CD4-positive, alpha-beta T cell treated with Interleukin-15 for 4 hours (primary cell): ENCODE measurements at regions not wholly inside any gene's neighbourhood (a gene's known extent, or its start where the extent isn't known, plus 50 kb on each side); places are given as distances from the start of the nearest gene placed in this dataset.

Source experiments
- DNase-seq: peaks from one replicate; pipeline ENCODE4 v3.0.0-alpha.2; 2020; ENCODE audit warnings: low spot score

DNA sequence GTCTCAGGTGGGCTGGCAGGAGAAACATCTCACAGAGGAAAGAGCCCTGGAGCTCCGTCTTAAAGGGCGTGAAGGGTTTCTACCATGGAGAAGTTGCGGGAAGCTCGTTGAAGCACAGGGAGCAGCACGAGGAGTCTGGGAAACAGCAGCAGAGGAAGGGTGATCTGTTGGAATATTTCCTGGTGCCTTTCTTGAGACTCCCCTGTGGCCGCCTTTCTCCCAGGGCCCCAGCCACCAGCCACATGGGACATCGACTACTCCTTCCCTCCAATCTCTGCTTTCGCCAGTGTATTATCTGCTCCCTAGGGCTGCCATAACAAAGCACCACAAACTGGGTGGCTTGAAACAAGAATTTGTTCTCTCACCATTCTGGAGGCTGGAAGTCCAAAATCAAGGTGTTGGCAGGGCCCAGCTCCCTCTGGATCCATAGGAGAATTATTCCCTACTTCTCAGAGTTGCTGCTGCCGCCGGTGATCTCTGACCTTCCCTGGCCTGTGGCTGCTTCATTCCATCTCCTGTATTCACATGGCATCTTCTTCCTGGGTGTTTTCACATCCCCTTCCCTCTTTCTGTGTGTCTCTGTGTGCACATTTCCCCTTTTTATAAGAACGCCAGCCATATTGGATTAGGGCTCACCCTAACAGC is 152.8 kb upstream of the GSC start:
- no peak for DNase-seq

DNA sequence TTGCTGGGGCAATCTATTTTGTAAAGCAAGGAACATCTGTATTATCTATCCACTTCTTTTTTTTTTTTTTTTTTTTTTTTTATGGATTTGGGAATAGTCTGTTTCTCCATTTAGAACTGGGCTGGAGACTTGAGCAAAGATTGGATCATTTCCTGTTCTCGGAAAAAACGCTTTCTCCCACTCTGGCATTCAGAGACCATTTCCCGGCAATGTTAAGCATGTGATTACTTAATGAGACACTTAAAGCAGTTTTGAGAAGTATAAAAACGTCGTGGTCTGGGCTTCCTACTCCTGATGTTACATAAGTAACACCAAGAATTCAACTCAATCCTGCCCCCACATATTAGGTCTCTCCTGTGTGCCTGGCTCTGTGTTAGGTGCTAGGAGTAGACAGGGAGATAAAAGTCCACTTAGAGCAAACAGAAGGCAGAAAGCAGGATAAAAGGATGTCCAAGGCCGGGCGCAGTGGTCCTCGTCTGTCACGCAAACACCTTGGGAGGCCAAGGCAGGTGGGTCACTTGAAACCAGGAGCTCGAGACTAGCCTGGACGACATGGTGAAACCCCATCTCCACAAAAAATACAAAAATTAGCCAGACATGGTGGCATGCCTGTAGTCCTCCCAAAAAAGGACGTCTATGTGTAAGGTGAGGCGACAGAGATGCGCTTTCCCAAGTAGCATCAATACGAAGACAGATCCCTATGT is 152.1 kb upstream of the GSC start:
- no peak for DNase-seq

DNA sequence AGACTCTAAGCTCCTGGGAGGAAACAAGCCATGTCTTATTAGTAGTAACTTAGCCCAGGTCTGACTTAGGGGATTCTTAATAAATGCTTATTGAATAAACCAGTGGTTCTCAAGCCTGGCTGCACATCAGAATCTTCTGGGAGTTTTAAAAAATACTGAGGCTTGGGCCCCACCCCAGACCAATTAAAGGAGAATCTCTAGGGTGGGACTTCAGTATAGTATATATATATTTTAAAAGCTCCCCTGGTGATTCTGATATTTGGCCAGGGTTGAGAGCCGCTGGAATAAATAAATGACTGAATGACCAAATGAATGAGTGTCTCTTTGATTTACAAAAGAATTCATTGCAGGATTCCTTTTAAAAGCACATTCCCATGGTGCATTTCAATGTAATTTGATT is 151.5 kb upstream of the GSC start:
- no peak for DNase-seq

DNA sequence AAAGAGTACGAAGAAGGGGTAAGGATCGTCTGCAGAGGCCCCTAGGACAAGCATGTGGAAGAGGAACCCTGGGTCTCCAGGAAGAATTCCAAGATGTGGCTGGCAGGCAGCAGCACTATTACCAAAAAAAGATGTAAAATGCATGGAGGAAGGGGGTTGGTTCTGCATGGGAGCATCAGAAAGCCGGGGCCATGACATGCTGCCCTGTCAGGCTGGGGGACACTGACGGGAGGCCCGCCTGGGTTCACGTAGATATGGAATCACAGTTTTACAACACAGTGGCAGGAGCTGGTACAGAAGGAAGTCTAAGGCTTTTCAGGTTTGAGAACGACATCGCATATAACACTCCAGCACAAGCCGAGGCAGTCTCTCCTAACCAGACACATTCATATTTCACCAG is 150.0 kb upstream of the GSC start:
- DNase-seq: no peak

DNA sequence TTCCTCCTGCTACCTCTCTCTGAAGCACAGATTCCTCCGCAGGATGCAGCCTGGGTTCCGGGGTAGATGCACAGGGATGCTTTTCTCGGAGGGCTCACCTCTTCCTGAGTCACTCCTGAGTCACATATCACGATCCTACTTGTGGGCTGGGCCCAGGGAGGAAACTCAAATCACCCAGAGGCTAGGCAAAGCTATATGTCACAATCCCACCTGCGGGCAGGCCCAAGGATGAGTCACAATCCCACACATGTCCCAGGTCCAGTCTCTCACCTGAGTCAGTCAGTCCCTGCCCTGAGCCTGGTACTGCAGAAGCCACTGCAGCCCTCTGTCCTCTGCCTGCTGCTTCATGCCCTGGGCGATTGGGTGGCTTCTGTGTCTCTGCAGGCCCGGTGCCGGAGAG is 149.0 kb upstream of the GSC start:
- DNase-seq: no peak

GRCh38 chr14:94917041-94917600 is 147.2 kb upstream of the GSC start:
- no peak for DNase-seq

GRCh38 chr14:94914191-94914590 is 144.3 kb upstream of the GSC start:
- no peak for DNase-seq

GRCh38 chr14:94907626-94908261 is 137.8 kb upstream of the GSC start:
- no peak for DNase-seq

DNA sequence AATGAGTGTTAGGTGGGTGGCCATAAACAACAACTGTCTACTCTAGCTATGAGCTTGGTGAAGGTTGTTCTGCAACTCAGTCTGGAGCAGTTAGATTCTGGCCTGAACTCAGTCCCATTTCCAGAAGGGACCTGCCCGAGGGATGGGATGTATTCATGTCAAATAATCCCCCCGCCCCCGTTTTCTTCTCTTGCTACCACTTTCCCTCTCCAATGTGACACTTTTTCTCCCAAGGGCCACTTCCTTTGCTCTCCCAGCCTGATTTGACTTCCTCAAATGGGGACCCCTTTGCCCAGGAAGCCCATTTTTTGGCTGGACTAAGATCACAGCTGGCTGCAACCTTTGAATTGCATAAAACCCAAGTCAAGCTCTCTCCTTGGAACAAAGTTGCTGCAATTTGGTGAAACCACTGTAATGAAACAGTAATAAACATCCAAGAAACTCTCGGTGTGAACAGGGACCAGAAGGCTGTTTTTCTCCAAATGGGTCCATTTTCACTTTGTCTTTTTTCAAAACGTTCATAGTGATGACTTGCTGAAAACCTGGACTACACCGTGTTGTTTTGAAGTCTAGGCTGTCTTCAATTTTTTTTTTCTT is 137.2 kb upstream of the GSC start:
- DNase-seq: no peak

DNA sequence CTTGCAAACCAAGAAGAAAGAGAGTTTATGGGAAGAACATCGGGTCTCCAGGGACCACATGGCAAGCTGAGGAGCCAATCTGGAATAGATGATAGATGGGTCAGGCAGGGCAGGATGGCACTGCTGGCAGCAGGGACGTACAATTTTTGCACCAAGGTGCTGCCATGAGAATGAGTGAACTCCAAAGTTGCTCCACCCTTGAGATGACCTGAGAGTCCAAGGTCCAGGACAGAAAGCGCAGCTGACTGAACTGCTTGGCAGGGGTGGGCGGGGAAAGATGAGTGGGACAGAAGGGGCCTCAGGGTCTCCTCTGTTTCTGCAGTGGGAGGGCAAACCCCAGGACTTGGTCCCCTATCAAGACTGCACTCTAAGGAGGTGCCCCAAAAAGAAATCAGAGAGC is 136.7 kb upstream of the GSC start:
- no peak for DNase-seq

GRCh38 chr14:94904636-94905035 is 134.7 kb upstream of the GSC start:
- no peak for DNase-seq

DNA sequence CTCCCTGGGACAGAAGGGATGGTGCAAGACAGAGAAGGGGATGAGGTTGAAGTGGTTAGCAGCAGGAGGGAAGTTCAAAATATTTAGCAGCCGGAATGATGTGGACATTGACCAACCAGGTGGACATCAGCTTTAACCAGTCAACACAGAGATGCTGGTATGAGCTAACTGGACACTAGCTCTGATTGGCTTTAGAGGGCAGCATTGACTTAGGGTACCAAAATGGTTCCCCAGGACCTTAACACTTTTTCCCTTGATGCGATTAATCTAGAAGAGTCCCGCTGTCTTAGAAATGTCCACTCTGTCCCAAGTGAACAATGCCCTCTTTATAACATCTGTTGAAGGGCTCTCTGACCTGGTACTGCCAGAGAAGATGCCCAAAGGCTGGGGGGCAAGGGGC is 134.0 kb upstream of the GSC start:
- DNase-seq: no peak

DNA sequence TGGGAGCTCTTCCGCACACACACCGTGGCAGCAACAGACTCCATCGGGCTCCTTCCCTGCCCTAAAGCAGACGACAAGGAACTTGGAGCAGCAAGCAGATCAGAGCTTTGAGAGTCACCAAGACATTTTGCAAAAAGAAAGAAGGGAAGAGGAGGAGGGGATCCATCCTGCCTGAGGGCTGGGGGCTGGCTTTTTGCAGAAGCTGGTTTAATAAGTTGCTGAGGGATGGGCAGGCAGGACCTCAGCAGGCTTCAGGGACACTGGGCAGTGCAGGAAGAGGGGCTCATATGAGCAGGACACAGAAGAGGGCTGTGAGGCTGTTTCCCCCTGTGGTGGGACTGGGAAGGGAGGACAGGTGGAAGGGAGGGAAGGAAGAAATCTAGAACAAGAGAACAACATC is 133.4 kb upstream of the GSC start:
- no peak for DNase-seq

DNA sequence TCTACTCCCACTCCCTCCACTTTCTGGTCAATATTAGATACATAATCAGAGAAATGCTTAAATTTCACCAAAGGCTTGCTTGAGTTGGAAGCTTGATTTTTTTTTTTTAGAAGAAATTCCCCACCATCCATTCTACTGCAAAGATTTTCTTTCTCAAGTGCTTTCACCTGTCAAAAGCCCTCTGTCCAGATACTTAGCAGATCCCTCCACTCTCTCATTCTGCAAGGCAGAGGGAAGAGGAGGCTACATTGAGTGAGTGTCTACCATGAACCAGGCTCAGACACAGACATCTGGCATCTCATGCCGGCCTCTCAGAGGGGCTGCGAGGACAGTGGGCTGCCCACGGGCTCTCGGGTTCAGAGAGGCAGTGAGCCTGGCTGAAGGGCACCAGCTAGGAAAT is 127.6 kb upstream of the GSC start:
- DNase-seq: no peak

GRCh38 chr14:94897082-94897481 is 127.2 kb upstream of the GSC start:
- no peak for DNase-seq

GRCh38 chr14:94893411-94894160 is 123.7 kb upstream of the GSC start:
- no peak for DNase-seq

GRCh38 chr14:94890785-94891184 is 120.9 kb upstream of the GSC start:
- no peak for DNase-seq

DNA sequence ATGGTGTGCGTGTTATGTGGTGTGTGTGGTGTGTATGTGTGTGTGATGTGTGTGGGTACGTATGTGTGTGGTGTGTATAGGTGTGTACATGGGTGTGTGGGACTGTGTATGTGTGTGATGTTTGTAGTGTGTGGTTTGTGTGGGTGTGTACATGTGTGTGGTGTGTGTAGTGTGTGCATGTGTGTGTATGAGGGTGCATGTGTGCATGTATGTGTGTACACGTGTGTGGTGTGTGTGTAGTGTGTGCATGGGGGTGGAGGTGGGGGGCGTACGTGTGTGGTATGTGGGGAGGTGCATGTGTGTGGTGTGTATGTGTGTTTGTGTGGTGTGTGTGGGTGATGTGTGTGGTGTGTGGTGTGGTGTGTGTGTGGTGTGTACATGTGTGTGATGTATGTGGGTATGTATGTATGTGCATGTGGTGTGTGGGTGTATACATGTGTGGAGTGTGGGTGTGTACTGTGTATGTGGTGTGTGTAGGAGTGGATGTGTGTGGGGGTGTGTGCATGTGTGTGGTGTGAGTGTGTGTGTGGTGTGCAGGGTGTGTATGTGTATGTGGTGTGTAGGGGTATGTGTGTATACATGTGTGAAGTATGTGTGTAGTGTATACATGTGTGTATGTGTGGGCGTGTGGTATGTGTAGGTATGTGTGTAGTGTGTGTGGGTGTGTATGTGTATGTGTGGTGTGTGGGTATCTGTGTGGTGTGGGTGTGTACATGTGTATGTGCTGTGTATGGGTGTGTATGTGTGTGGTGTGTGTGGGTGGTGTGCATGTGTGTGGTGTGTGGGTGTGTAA is 119.8 kb upstream of the GSC start:
- DNase-seq: no peak

DNA sequence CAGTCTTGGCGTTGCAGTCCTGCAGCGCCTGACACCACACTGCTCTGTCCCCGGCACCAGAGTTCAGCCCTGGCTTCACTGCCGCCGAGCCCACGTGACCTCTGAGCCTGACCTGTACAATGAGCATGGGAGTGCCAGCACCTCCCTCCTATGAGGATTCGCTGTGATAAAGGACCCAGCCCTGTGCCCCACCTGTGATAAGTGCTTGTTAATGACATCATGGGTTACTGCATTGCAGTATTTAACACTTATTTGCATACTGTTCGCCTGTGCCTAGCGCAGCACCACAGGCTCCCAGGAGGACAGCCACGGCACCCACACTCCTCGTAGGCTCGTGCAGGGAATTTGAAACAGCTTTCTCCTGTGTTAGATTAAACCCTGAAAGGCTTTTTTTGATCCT is 118.2 kb upstream of the GSC start:
- no peak for DNase-seq

DNA sequence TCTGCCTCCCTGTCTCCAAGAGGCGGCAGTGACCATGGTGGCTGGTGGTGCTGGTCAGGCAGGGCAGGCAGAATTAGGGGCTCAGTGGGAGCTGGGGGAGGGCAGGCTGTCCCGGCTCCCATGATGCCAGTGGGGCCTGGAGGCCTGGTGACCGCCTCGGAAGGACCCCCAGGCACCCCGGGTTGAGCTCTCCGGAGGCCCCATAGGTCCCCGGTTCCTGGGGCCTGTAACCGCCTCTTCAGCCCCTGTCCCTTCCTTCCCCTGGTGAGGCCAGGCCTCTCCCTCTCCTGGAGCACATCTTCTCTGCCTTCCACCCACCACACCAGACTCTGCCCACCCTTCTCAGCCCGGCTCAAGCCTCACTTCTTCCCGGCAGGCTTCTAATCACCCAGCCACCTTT is 117.7 kb upstream of the GSC start:
- no peak for DNase-seq

DNA sequence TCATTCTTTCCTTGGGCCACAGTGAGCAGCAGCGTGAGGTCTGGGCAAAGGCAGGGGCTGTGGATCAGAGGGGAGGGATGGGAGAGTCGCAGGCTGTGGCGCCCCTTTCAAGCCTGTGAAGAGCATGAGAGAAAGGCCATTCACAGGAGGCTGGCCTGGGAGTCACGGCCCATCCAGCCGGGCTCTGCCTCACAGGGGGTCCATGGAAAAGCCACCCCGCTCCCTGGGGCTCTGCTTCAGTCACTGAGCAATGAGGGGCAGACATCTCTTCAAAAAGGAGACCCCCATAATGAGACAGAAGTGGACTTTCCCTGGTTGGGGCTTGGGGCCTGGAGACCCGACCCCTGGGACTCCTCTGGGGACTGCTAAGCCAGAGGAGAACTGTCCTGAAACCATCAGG is 117.0 kb upstream of the GSC start:
- DNase-seq: no peak
